Fibroblast of villous mesenchyme (primary cell): ENCODE measurements at regions not wholly inside any gene's neighbourhood (a gene's known extent, or its start where the extent isn't known, plus 50 kb on each side); places are given as distances from the start of the nearest gene placed in this dataset.

Experiments used
- DNase-seq: peaks from one replicate; pipeline ENCODE4 v3.0.0-alpha.2; 2010; ENCODE audit warnings: low read depth
- H3K4me3 ChIP-seq: 2 replicates; pipeline ENCODE4 v1.5.1; 2011; ENCODE audit warnings: low read depth, mild to moderate bottlenecking, low read length
- CTCF ChIP-seq: IDR thresholded peaks from 2 replicates; pipeline ENCODE4 v1.5.1; 2012; ENCODE audit warnings: low read depth, mild to moderate bottlenecking, low read length; ENCODE audit not compliant: insufficient read depth

- no peak for DNase-seq
- H3K4me3 ChIP-seq = no peak overlapping the region
- TF ChIP-seq CTCF = no peak
Observed at GRCh38 chrX:4238916-4239315, 525.5 kb upstream of the PRKX start.

GRCh38 chrX:4225086-4225485, 511.6 kb upstream of the PRKX start:
- H3K4me3 ChIP-seq = no peak overlapping the region
- no peak for DNase-seq
- no peak for TF ChIP-seq CTCF

GRCh38 chrX:4206941-4207340, 493.5 kb upstream of the PRKX start:
- TF ChIP-seq CTCF = no peak
- no peak overlapping the region for H3K4me3 ChIP-seq
- no peak for DNase-seq

- no peak overlapping the region for H3K4me3 ChIP-seq
- no peak for TF ChIP-seq CTCF
- DNase-seq = no peak
Observed at GRCh38 chrX:4197971-4198370, 484.5 kb upstream of the PRKX start.

- DNase-seq = no peak
- H3K4me3 ChIP-seq = no peak overlapping the region
- TF ChIP-seq CTCF = no peak
Observed at GRCh38 chrX:4193500-4194155, 480.2 kb upstream of the PRKX start.

GRCh38 chrX:4186331-4186730, 472.9 kb upstream of the PRKX start:
- no peak overlapping the region for H3K4me3 ChIP-seq
- no peak for TF ChIP-seq CTCF
- DNase-seq = no peak

GRCh38 chrX:4185086-4185485, 471.6 kb upstream of the PRKX start:
- no peak for DNase-seq
- TF ChIP-seq CTCF = no peak
- H3K4me3 ChIP-seq = no peak overlapping the region
